KBM-7 (cell line): ENCODE measurements at regions not wholly inside any gene's neighbourhood (a gene's known extent, or its start where the extent isn't known, plus 50 kb on each side); places are given as distances from the start of the nearest gene placed in this dataset.

ENCODE experiments used
- DNase-seq: peaks from one replicate; pipeline ENCODE4 v3.0.0-alpha.2; 2015
- in situ Hi-C: fragments of 300-500 bp; cut with MboI; formaldehyde crosslinking; loops from 2 replicates; pipeline ENCODE4 v1.14.3; 2020; ENCODE audit warnings: low sequenced_read_pairs, low pct_unique_long_range_greater_than_20kb, mixed read lengths

GRCh38 chr11:70675697-70676374 lies 277.5 kb downstream of the CTTN start:
- no peak for DNase-seq
- in situ Hi-C loops: no loop called here

GRCh38 chr11:70677232-70677916 lies 279.0 kb downstream of the CTTN start:
- in situ Hi-C loops: no loop called here
- DNase-seq: no peak

- DNase-seq: no peak
- in situ Hi-C loops: no loop called here
Observed at GRCh38 chr11:70678931-70679900, 280.9 kb downstream of the CTTN start.

GRCh38 chr11:70680781-70681281 lies 282.5 kb downstream of the CTTN start:
- no peak for DNase-seq
- in situ Hi-C loops: no loop called here

GRCh38 chr11:70682056-70682455 lies 283.7 kb downstream of the CTTN start:
- in situ Hi-C loops: no loop called here
- no peak for DNase-seq

GRCh38 chr11:70682760-70683159 lies 284.4 kb downstream of the CTTN start:
- in situ Hi-C loops: no loop called here

GRCh38 chr11:70687716-70688115 lies 289.4 kb downstream of the CTTN start:
- DNase-seq: no peak
- in situ Hi-C loops: no loop called here

More at GRCh38 chr11:70682760-70683159, 284.4 kb downstream of the CTTN start:
- no peak for DNase-seq

- in situ Hi-C loops: no loop called here
- DNase-seq: no peak
Observed at GRCh38 chr11:70688142-70688541, 289.8 kb downstream of the CTTN start.

- DNase-seq: no peak
- in situ Hi-C loops: no loop called here
Observed at GRCh38 chr11:70689764-70690163, 291.4 kb downstream of the CTTN start.

GRCh38 chr11:70692131-70692530 lies 293.8 kb downstream of the CTTN start:
- in situ Hi-C loops: no loop called here
- no peak for DNase-seq

- in situ Hi-C loops: no loop called here
- DNase-seq: no peak
Observed at GRCh38 chr11:70694371-70694770, 296.0 kb downstream of the CTTN start.

GRCh38 chr11:70695086-70695960 lies 297.0 kb downstream of the CTTN start:
- DNase-seq: no peak
- in situ Hi-C loops: no loop called here

GRCh38 chr11:70696076-70696475 lies 297.7 kb downstream of the CTTN start:
- no peak for DNase-seq
- in situ Hi-C loops: no loop called here

GRCh38 chr11:70696564-70696963 lies 298.2 kb downstream of the CTTN start:
- in situ Hi-C loops: no loop called here

GRCh38 chr11:70697701-70698100 lies 299.4 kb downstream of the CTTN start:
- in situ Hi-C loops: no loop called here
- DNase-seq: no peak

More at GRCh38 chr11:70696564-70696963, 298.2 kb downstream of the CTTN start:
- no peak for DNase-seq

- in situ Hi-C loops: no loop called here
- DNase-seq: no peak
Observed at GRCh38 chr11:70698871-70699270, 300.5 kb downstream of the CTTN start.

- in situ Hi-C loops: no loop called here
- DNase-seq: no peak
Observed at GRCh38 chr11:70699294-70700221, 301.2 kb downstream of the CTTN start.

- DNase-seq: no peak
- in situ Hi-C loops: no loop called here
Observed at GRCh38 chr11:70700453-70700852, 302.1 kb downstream of the CTTN start.
